SK-N-MC (cell line): ENCODE measurements at regions not wholly inside any gene's neighbourhood (a gene's known extent, or its start where the extent isn't known, plus 50 kb on each side); places are given as distances from the start of the nearest gene placed in this dataset.

Experiments
- EZH2 ChIP-seq: fragments of 200-600 bp; sonication (generic); IDR thresholded peaks from one replicate; pipeline ENCODE4 v1.6.1; 2017; ENCODE audit warnings: antibody characterized with exemption
- FOXP2 ChIP-seq: optimal IDR thresholded peaks from 2 replicates; pipeline ENCODE3; 2011; ENCODE audit warnings: mild to moderate bottlenecking, moderate library complexity; ENCODE audit not compliant: insufficient read depth; ENCODE audit errors: extremely low read length, control extremely low read depth
- POLR2AphosphoS5 ChIP-seq: IDR thresholded peaks from 2 replicates; pipeline ENCODE4 v1.6.1; 2012; ENCODE audit warnings: mild to moderate bottlenecking, low read depth, low read length, borderline replicate concordance

DNA sequence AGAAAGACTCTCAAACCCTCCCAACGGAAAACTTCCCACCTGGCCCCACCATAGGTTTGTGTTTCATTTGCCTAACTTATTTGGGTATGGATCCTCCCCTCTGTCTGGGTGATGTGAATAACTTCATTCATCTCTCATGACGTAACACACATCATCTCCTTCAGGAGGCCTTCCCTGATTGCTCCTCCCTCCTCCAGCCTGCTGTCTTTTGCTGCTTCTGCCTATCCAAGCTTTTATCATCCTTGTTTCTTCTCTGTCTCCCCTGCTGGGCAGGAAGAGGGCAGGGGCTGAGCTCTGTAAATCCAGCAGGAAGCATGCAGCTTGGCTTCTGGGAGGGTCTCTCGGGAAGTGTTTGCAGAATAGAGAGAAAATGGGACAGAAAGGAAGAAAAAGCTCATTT, 766.0 kb upstream of the TBX3 start:
- TF ChIP-seq EZH2 (no peak), POLR2AphosphoS5 (no peak), FOXP2 (no peak)
